Naive B cell (primary cell): ENCODE measurements at regions not wholly inside any gene's neighbourhood (a gene's known extent, or its start where the extent isn't known, plus 50 kb on each side); places are given as distances from the start of the nearest gene placed in this dataset.
"Not testable (repeated sequence)": the region's sequence is repeated elsewhere in the genome, so short reads cannot be mapped to it uniquely, and the experiment has no call there.

Source experiments
- ATAC-seq, 2 donors: fragments of 150-1000 bp; cut with Tn5 transposase; 2 replicates each; pipeline ENCODE4 v1.10.0; 2021; ENCODE audit warnings: low read depth in 2 of 2, mild to moderate bottlenecking in 2 of 2, moderate library complexity in 2 of 2
- DNase-seq: peaks from one replicate; pipeline ENCODE4 v3.0.0; 2022
- H3K27ac Mint-ChIP-seq, 6 donors: one replicate each; pipeline ENCODE4 v1.8.0; 2020 to 2022; ENCODE audit warnings: mild to moderate bottlenecking in 6 of 6, mixed read lengths in 6 of 6, moderate library complexity in 5 of 6, inconsistent platforms in 2 of 6
- H3K27me3 Mint-ChIP-seq, 3 donors: one replicate each; pipeline ENCODE4 v1.8.0; 2021 to 2022; ENCODE audit warnings: mixed read lengths in 3 of 3, mild to moderate bottlenecking in 1 of 3
- H3K36me3 Mint-ChIP-seq, 2 donors: one replicate each; pipeline ENCODE4 v1.8.0; 2020 to 2022; ENCODE audit warnings: mixed read lengths in 2 of 2, inconsistent platforms in 1 of 2, mild to moderate bottlenecking in 1 of 2
- H3K4me1 Mint-ChIP-seq, 3 donors: one replicate each; pipeline ENCODE4 v1.8.0; 2020 to 2022; ENCODE audit warnings: mixed read lengths in 3 of 3, inconsistent platforms in 1 of 3, mild to moderate bottlenecking in 1 of 3, moderate library complexity in 1 of 3
- H3K4me3 Mint-ChIP-seq, 8 donors: one replicate each; pipeline ENCODE4 v1.8.0; 2020 to 2022; ENCODE audit warnings: mild to moderate bottlenecking in 8 of 8, mixed read lengths in 8 of 8, moderate library complexity in 8 of 8, inconsistent platforms in 2 of 8
- H3K9me3 Mint-ChIP-seq, 7 donors: one replicate each; pipeline ENCODE4 v1.8.0; 2020 to 2022; ENCODE audit warnings: mixed read lengths in 7 of 7, mild to moderate bottlenecking in 5 of 7, inconsistent platforms in 2 of 7, moderate library complexity in 1 of 7

DNA sequence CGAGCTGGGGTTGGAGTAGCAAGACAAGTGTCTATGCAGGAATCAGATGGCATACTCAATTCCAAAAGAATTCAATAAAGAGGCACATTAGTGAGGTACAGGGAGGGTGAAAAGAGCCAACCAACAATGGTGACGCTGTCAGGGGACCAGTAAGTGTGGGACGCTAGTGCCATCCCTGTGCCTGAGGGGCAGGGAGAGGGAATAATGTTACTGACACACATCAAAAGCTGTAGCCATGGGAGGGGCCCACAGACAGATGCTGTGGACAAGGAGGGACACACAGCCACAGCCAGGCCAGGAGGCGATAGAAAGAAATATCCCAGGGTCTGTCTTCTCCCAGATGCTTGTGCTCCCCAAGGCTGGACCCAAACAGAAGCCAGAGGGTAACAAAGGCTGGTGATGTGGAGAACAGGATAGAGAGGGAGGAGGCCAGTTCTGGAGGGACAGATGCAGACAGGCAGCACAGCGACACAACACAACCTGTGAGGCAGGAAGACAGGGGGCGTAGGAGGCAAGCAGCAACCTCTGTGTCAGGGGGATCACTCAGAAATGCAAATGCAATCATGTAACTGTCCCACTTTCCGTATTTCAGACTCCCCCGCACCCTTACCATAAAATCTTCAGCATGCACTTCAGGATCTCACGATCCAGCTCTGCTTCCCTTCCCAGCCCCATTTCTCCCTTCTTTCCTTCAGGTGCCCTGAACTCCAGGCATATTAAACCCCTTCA, 240.5 kb upstream of the FZD8 start:
- Mint-ChIP-seq H3K36me3 (no peaks in the 10 kb centered on the region), H3K27me3 (peaks cover 0 to 4% (median 2%) of the 10 kb centered on the region in 3 donors), H3K4me3 (no peak overlapping the region), H3K27ac (no peak overlapping the region), H3K9me3 (peaks cover 0 to 3% (median 0%) of the 10 kb centered on the region in 7 donors), H3K4me1 (no peaks in the 10 kb centered on the region)
- no peak for DNase-seq
- no peak for ATAC-seq

DNA sequence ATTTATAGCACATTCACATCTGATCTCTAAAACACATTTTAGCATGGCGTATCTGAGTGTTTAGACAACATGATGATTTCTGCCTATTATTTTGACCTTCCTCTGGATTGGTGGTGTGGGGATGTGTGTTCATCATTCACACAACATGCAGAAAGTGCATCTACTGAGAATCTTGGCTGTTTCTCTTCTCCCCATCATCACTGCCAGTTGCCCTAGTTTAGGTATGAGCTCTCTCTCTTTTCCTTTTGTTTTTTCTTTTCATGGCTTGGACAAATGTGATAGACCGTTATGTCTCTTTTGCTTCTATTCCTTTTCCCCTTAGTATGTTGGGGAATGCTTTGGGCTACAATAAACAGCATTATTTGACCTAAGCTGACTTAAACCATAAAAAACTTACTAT, 239.2 kb upstream of the FZD8 start:
- H3K27ac Mint-ChIP-seq = no peak overlapping the region
- no peaks in the 10 kb centered on the region for H3K4me1 Mint-ChIP-seq
- peaks cover 0 to 3% (median 0%) of the 10 kb centered on the region in 7 donors for H3K9me3 Mint-ChIP-seq
- peaks cover 0 to 4% (median 0%) of the 10 kb centered on the region in 3 donors for H3K27me3 Mint-ChIP-seq
- DNase-seq (no peak), ATAC-seq (no peak)
- no peaks in the 10 kb centered on the region for H3K36me3 Mint-ChIP-seq
- no peak overlapping the region for H3K4me3 Mint-ChIP-seq

DNA sequence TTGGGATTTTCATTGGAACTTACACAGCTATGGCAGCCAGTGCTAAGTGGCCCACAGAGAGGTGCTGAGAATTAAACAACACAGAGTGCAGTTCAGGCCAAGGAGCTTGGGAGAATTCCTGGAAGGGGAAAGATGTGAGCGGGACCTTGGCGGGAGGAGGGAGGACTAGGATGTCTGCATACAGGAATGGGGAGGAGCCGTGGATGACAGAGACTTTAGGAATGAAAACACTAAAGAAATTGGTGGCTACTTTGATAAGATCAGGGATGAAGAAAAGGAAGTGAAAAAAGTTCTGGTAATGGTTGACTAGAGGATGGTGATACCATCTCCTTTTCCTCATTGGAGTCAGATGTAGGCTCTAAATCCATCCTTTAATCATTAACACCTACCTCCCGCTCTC, 234.2 kb upstream of the FZD8 start:
- peaks cover 0 to 7% (median 0%) of the 10 kb centered on the region in 7 donors for H3K9me3 Mint-ChIP-seq
- H3K4me3 Mint-ChIP-seq = no peak overlapping the region
- H3K27me3 Mint-ChIP-seq = peaks cover 0 to 9% (median 8%) of the 10 kb centered on the region in 3 donors
- H3K27ac Mint-ChIP-seq = no peak overlapping the region
- DNase-seq = no peak
- H3K4me1 Mint-ChIP-seq = no peaks in the 10 kb centered on the region
- H3K36me3 Mint-ChIP-seq = no peaks in the 10 kb centered on the region
- ATAC-seq = no peak

DNA sequence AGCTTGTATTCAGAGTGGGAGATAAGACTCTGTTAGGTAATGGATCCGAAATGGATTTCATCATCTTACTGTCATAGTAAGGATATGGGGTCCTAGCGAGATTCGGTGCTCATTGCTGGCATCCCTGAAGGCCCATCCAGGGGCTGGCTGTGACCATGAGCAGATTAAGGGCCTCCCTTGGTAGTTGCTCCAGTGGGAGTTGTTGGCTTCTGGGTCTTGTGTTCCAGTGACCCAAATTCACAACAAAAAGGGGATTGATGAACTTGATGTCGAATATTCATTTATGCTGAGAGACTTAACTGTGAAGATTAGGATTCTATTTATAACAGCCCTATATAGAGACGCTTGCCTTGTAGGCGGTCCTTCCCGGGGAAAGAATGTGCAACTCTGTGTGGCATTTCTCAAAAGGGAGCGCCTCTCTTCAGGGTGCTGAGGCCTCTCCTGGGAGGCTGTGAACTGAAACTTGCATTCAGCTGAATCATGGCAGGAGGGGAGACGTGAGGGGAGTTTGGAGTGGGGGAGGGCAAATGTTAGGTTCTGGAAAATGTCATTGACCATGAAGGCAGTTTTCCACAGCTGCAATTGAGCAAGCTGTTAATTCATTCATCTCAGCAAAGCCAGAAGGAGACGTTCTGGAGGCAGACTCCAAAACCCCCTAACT, 233.1 kb upstream of the FZD8 start:
- peaks cover 8 to 16% (median 13%) of the 10 kb centered on the region in 3 donors for H3K27me3 Mint-ChIP-seq
- ATAC-seq = no peak
- H3K36me3 Mint-ChIP-seq = no peaks in the 10 kb centered on the region
- no peak overlapping the region for H3K27ac Mint-ChIP-seq
- H3K4me1 Mint-ChIP-seq = no peaks in the 10 kb centered on the region
- H3K4me3 Mint-ChIP-seq = no peak overlapping the region
- peaks cover 0 to 7% (median 0%) of the 10 kb centered on the region in 7 donors for H3K9me3 Mint-ChIP-seq
- no peak for DNase-seq

DNA sequence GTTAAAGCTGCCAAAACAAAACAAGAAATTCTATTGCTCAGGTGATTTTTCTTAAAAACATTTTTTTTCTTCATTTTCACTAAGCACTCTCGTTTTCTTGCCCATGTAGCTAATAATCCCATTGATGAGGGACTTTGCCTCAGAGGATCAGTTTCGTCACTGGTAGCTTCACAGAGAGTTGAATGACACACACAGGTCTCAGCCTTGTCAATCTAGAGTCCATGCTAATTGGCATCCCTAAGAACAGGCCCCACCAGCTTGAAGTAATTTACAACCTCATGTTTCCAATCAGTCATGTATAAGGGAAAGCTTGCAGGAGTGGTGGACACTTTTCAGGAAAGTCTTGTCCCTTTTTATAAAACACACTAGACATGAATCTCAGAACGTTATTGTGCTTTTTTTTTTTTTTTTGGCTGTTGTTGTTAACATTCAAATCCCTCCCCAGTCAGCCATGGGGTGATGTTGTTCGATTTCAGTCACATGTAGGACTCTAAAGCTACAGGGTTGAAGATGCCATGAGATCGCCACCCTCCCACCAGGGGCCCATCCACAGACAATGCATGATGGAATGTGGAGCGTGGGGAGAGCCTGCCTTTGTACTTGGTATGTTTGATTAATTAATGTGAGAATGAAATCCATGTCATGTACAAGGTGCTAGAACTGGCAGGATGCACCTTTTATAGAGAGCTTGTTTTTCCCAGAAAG, 232.4 kb upstream of the FZD8 start:
- ATAC-seq (no peak), DNase-seq (no peak)
- no peaks in the 10 kb centered on the region for H3K4me1 Mint-ChIP-seq
- peaks cover 0 to 7% (median 0%) of the 10 kb centered on the region in 7 donors for H3K9me3 Mint-ChIP-seq
- H3K27me3 Mint-ChIP-seq = peaks cover 10 to 16% (median 13%) of the 10 kb centered on the region in 3 donors
- H3K36me3 Mint-ChIP-seq = no peaks in the 10 kb centered on the region
- H3K27ac Mint-ChIP-seq = no peak overlapping the region
- H3K4me3 Mint-ChIP-seq = no peak overlapping the region

DNA sequence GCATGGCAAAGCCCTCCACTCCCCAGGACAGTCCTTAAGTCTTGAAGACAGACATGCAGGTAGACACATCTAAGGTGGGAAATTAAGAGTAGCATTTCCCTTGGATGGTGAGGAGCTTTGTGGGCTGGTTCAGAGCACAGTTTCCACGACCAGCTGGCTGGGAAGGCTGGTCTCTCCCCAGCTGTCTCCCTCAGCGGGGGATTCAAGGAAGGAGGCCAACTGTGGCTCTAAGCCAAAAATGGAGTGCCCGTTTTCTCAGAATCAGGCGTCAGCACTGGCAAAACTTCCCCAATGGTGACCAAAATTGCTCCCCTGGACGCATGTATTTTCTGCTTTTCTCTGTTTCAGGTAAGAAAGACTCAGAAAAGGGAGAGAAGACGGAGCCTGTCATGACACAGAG, 230.6 kb upstream of the FZD8 start:
- no peak overlapping the region for H3K4me3 Mint-ChIP-seq
- H3K36me3 Mint-ChIP-seq = no peaks in the 10 kb centered on the region
- no peak for DNase-seq
- H3K27me3 Mint-ChIP-seq = peaks cover 10 to 16% (median 13%) of the 10 kb centered on the region in 3 donors
- H3K9me3 Mint-ChIP-seq = peaks cover 0 to 7% (median 0%) of the 10 kb centered on the region in 7 donors
- ATAC-seq = no peak
- H3K27ac Mint-ChIP-seq = no peak overlapping the region
- H3K4me1 Mint-ChIP-seq = no peaks in the 10 kb centered on the region

DNA sequence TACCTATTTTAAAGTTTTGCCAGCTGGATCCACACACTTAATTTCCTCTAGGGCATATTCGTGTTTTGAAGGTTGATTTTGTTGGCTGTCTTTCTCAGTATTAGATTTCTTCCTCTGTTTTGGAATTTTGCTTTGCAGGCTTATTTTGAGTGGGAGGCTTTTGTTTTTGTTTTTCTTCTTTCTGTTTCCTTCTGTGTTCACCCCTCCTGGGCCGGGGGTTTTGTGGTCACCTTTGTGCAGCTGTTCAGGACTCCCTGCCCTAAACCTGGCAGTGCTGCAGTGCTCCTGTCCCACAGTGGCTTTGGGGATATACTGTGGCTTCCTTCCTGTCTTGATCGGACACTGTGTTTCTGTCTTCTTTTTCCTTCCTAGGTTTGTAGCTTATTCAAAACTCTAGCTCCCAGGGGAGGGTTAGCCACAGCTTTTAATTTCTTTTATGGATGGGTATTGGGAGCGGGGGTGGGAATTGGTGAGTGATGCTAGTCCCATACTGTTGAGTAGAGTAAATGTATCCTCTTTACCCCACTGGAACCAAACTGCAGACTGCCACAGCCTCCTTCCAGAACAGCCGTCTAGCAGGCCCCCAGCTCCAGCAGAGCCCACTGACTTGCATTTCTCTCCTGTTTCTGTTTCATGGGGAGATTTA, 228.7 kb upstream of the FZD8 start:
- no peak for ATAC-seq

DNA sequence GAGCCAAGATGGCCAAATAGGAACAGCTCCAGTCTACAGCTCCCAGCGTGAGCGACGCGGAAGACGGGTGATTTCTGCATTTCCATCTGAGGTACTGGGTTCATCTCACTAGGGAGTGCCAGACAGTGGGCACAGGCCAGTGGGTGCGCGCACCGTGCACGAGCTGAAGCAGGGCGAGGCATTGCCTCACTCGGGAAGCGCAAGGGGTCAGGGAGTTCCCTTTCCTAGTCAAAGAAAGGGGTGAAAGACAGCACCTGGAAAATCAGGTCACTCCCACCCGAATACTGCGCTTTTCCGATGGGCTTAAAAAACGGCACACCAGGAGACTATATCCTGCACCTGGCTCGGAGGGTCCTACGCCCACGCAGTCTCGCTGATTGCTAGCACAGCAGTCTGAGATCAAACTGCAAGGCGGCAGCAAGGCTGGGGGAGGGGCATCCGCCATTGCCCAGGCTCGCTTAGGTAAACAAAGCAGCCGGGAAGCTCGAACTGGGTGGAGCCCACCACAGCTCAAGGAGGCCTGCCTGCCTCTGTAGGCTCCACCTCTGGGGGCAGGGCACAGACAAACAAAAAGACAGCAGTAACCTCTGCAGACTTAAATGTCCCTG, 216.7 kb upstream of the FZD8 start:
- not testable (repeated sequence) for H3K36me3 Mint-ChIP-seq, H3K27me3 Mint-ChIP-seq, H3K27ac Mint-ChIP-seq, DNase-seq, ATAC-seq, H3K4me1 Mint-ChIP-seq, H3K4me3 Mint-ChIP-seq
- peaks cover 5 to 19% (median 11%) of the 10 kb centered on the region in 7 donors for H3K9me3 Mint-ChIP-seq

More for the DNA sequence above, 228.7 kb upstream of the FZD8 start:
- Mint-ChIP-seq H3K36me3 (no peaks in the 10 kb centered on the region), H3K4me1 (no peaks in the 10 kb centered on the region), H3K27me3 (peaks cover 10 to 16% (median 13%) of the 10 kb centered on the region in 3 donors), H3K27ac (peak overlapping the region in 1 of 6 donors; percentile 16), H3K9me3 (peaks cover 0 to 7% (median 0%) of the 10 kb centered on the region in 7 donors), H3K4me3 (no peak overlapping the region)
- no peak for DNase-seq

DNA sequence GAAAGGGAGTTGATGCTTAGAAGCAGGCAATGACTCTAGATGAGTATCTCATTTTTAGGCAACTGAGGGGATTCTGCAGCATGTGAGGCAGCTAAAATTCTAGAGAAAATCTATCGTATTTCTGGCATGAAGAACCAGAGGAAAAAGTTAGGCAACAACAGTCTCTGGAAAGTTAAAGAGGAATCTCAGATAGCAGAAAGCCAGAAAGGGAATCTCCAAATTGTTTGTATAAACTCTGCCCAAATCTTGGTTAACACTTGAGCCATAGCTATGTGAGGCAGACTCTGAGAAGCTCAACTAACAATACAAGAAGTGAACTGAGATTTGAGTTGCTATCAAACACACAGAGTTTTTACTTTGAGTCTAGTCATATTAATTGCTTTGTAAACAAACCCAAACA, 215.8 kb upstream of the FZD8 start:
- H3K27me3 Mint-ChIP-seq = no peaks in the 10 kb centered on the region
- H3K36me3 Mint-ChIP-seq = no peaks in the 10 kb centered on the region
- no peak overlapping the region for H3K27ac Mint-ChIP-seq

DNA sequence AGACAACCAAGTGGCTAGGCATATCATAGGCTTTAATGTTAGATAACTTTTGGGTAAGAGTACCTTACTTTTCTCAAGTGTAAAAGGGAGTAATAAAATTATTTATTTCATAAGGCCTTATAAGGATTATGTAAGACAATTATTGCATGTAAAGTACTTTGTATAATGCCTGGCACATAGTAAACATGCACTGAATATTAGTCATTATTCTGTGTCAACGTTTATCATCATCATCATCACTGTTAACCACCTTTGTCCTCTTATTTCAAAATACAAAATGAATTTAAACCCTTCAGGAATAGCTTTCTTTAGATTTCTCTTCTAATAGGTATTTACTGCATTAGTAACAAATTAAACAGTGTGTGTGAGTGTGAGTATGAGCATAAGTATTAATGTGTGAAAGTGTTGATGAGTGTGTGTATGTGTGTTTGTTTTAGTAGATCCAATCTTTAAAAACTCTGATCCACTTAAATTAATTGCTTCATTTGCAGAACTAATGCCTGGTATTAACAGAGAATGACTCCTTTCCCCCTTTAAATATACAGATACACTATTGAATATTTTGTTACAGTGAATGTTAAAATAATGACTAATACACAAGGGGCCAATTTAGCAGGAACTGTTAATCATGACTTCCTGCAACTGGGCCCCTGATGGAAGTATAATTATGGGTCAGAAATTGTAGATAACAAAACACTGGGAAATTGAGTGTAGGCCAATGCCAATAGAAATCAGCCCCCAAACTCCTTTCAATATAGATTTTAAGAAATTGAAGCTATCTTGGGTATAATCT, 213.3 kb upstream of the FZD8 start:
- Mint-ChIP-seq H3K4me1 (no peaks in the 10 kb centered on the region), H3K4me3 (no peak overlapping the region), H3K36me3 (no peaks in the 10 kb centered on the region), H3K27me3 (peaks cover 0 to 8% (median 5%) of the 10 kb centered on the region in 3 donors), H3K9me3 (peaks cover 2 to 17% (median 8%) of the 10 kb centered on the region in 7 donors), H3K27ac (no peak overlapping the region)
- ATAC-seq = no peak
- no peak for DNase-seq

More for the DNA sequence above, 215.8 kb upstream of the FZD8 start:
- Mint-ChIP-seq H3K4me3 (no peak overlapping the region), H3K4me1 (no peaks in the 10 kb centered on the region), H3K9me3 (peaks cover 5 to 17% (median 11%) of the 10 kb centered on the region in 7 donors)
- DNase-seq (no peak), ATAC-seq (no peak)

DNA sequence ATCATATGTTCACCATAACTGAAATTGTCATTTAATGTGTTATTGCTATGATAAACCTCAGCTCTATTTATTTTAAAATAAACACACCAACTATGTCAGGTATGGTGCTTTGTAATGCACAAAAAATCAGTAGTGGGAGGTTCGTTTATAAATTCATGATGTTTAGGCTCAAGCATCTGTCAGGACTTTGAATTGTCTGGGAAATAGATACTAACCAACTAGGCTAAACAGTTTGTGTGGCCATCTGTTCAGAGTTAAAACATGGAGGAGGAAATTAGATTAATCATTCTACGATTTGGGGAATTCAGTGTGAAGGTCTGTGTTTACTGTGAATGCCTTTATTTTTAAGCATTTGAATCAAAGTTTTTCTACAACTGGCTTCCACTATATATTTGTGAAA, 212.6 kb upstream of the FZD8 start:
- no peak for ATAC-seq
- no peak for DNase-seq
- H3K27me3 Mint-ChIP-seq = peaks cover 0 to 8% (median 5%) of the 10 kb centered on the region in 3 donors
- peaks cover 2 to 17% (median 8%) of the 10 kb centered on the region in 7 donors for H3K9me3 Mint-ChIP-seq
- H3K4me1 Mint-ChIP-seq = no peaks in the 10 kb centered on the region
- H3K27ac Mint-ChIP-seq = no peak overlapping the region
- no peaks in the 10 kb centered on the region for H3K36me3 Mint-ChIP-seq
- no peak overlapping the region for H3K4me3 Mint-ChIP-seq

DNA sequence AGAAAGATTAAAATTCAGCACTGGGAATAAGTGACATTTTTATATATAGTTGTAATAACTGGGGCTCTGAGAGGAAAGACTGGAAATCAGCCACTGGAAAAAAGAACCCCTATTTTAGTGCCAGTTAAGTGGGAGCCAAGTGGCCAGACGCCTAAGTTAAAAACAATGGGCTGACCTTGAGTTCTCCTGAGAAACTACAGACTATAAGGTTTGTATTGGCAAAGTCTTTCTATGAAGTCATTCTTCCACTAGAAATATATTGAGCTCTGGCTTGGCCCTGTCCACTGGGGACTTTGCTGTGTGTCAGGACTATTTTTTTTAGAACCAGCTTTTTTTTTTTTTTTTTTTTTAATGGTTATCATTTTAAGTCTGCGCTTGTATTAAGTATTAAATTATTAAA, 210.6 kb upstream of the FZD8 start:
- Mint-ChIP-seq H3K9me3 (peaks cover 0 to 7% (median 4%) of the 10 kb centered on the region in 7 donors), H3K27ac (no peak overlapping the region), H3K4me3 (no peak overlapping the region), H3K36me3 (no peaks in the 10 kb centered on the region), H3K27me3 (peaks cover 5 to 8% (median 6%) of the 10 kb centered on the region in 3 donors), H3K4me1 (no peaks in the 10 kb centered on the region)
- DNase-seq (no peak), ATAC-seq (no peak)
